ENCODE measurements at regions not wholly inside any gene's neighbourhood (a gene's known extent, or its start where the extent isn't known, plus 50 kb on each side); places are given as distances from the start of the nearest gene placed in this dataset.
"Not testable (repeated sequence)": the region's sequence is repeated elsewhere in the genome, so short reads cannot be mapped to it uniquely, and the experiment has no call there.

- no peak for DNase-seq (ENCODE audit: low read depth)
Measured at GRCh38 chr18:2240311-2240705, 331.0 kb downstream of the METTL4 start.

GRCh38 chr18:2244641-2245040 is 326.7 kb downstream of the METTL4 start:
- DNase-seq (ENCODE audit: low read depth) = no peak

GRCh38 chr18:2247101-2247500 is 324.2 kb downstream of the METTL4 start:
- not testable (repeated sequence) for DNase-seq (ENCODE audit: low read depth)

- DNase-seq (ENCODE audit: low read depth) = no peak
Measured at GRCh38 chr18:2254977-2255376, 316.3 kb downstream of the METTL4 start.

GRCh38 chr18:2256577-2256976 is 314.7 kb downstream of the METTL4 start:
- no peak for DNase-seq (ENCODE audit: low read depth)

- no peak for DNase-seq (ENCODE audit: low read depth)
Measured at GRCh38 chr18:2258954-2259353, 312.4 kb downstream of the METTL4 start.

- DNase-seq (ENCODE audit: low read depth) = no peak
Measured at GRCh38 chr18:2263303-2263890, 307.9 kb downstream of the METTL4 start.

- DNase-seq (ENCODE audit: low read depth) = no peak
Measured at GRCh38 chr18:2274613-2275012, 296.7 kb downstream of the METTL4 start.

- no peak for DNase-seq (ENCODE audit: low read depth)
Measured at GRCh38 chr18:2281086-2281485, 290.2 kb downstream of the METTL4 start.

- no peak for DNase-seq (ENCODE audit: low read depth)
Measured at GRCh38 chr18:2281523-2282199, 289.6 kb downstream of the METTL4 start.

DNA sequence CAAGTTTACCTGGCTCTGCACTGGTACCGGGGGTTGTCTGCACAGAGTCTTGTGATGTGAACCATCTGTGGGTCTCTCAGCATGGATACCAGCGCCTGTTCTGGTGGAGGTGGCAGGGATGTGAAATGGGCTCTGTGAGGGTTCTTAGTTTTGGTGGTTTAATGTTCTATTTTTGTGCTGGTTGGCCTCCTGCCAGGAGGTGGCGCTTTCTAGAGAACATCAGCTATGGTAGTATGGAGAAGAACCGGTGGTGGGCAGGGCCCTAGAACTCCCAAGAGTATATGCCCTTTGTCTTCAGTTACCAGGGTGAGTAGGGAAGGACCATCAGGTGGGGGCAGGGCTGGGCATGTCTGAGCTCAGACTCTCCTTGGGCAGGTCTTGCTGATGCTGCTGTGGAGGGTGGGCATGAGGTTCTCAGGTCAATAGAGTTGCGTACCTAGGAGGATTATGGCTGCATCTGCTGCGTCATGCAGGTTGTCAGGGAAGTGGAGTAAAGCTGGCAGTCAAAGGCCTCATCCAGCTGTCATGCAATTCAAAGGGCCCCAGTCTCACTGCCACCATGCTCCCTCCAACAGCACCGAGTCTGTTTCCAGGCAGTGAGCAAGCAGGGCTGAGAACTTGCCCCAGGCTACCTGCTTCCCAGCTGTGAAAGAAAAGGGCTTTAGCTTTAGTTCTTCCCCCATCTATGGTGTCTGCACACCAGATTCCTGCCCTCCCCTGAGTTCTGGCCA is 278.0 kb downstream of the METTL4 start:
- DNase-seq (ENCODE audit: low read depth) = no peak

GRCh38 chr18:2301316-2301715 is 270.0 kb downstream of the METTL4 start:
- DNase-seq (ENCODE audit: low read depth) = no peak

GRCh38 chr18:2302012-2302411 is 269.3 kb downstream of the METTL4 start:
- no peak for DNase-seq (ENCODE audit: low read depth)

DNA sequence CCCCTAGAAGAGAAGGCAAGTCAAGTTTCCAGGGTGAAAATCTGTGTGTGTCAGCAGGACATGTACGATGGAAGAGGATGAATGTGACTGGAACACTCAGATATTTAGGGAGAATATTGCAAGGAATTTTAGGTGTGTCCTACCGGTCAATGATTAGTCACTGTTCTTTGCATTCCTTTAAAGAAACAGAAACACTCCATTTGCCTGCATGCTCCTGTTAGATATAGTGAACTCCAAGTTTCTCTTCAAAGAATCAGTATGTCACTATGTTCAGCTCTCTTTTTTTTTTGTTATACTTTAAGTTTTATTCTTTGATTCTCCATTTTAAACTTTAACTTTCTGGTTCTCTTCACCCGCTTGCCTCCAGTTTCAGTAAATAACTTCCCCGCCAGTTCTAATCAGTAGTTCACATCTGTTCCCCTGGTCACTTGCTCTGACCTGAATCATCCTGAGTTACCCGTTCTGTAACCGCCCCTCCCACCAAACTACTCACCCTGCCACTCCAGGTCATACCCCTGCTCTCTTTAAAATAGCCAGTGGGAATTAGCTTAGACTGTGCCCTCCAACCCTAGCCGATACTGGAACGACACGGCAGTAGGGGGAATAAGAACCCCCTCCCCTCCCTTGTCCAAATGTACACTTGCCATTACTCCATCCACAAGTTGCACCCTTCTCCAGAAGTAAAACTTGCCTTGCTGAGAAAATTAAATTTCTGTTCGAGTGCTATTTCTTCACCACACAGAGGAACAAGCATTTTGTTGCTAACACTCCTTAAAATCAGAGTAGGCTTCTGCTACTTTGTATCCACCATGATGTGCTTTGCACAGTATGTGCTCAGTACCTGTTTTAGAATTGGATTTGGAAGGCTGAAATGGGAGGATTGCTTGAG is 268.4 kb downstream of the METTL4 start:
- no peak for DNase-seq (ENCODE audit: low read depth)

- no peak for DNase-seq (ENCODE audit: low read depth)
Measured at GRCh38 chr18:2303517-2304238, 267.6 kb downstream of the METTL4 start.

GRCh38 chr18:2304378-2305175 is 266.7 kb downstream of the METTL4 start:
- DNase-seq (ENCODE audit: low read depth) = no peak

DNA sequence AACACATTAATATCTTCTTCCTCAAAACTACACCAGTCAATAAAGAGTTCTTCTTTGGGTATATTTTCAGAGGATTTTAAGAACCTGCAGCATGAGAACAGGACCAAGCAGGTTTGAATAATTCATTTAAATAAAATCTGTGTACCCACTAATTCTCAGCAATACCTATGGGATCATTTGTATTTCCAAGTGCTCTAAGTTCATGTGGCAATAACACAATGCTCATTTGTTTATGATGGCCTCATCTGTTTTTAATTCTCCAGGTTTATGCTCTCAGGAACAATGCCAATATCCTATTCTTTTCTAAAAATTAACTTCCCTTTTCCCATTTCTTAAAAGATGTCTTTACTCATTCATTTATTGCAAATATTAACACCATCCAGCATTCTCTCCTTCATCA is 264.7 kb downstream of the METTL4 start:
- no peak for DNase-seq (ENCODE audit: low read depth)

DNA sequence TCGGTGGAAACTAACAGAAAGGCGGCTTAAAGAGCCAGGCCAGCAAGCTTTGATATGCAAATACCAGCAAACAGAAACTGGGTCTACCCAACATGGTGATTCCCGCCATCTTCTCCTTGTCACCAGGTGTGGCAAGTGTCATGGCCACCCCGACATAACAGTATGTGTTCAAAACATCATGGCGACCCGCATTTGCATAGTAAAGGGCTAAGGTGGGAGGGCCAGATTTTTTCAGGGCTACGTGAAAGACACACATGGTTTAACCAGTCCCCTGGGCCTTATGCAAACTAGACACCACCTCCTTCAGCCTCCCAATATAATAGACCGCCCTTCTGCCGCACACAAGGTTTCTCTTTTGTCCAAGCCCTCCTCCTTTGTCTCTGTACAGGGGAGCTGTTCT is 260.4 kb downstream of the METTL4 start:
- no peak for DNase-seq (ENCODE audit: low read depth)

- DNase-seq (ENCODE audit: low read depth) = no peak
Measured at GRCh38 chr18:2312440-2312839, 258.9 kb downstream of the METTL4 start.

DNA sequence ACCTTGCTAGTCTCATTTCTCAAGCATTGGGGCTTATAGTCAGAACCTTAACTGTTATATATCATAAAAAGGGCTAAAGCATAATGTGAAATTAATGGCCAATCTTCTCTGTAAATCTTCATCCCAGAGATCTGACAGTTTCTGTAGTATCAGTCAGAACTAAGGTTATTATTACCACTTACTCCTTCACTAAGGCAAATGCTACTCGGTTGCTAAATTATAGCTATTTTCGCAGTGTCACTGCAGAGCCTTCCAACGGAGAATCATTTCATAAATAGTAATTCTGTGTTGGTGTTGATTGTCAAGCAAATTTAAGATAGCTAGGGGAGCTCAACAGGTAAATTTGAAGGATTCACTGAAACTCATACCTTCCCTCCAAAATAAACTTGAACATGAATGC is 258.0 kb downstream of the METTL4 start:
- no peak for DNase-seq (ENCODE audit: low read depth)

Measured in CMK (cell line).